ENCODE measurements at regions not wholly inside any gene's neighbourhood (a gene's known extent, or its start where the extent isn't known, plus 50 kb on each side); places are given as distances from the start of the nearest gene placed in this dataset.

DNA sequence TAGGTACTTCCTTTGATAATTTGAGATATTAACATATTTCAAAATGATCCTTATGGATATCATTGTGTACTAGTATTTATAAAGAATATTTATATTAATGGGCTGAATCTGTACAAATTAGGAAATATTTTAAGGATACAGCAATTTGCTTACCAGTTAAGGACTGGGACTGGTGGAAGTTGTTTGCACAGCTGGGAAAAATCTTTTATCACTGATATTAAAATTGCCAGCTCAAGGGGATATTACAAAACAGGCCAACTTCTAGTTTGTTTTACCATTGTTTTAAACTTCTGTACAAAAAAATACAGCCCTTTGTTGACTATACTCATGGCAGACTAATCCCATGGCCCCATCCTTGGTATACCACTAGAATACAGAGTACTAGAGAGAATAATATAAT, 133.2 kb upstream of the DDHD1 start:
- TF ChIP-seq TAF1 (IDR thresholded peaks at IDR 0.05; ENCODE audit: low read depth, low read length) (no peak), POU2F2 (IDR thresholded peaks at IDR 0.05; ENCODE audit: low read depth, low read length) (no peak), POLR2A (IDR thresholded peaks at IDR 0.05; ENCODE audit: low read depth, low read length) (no peak), POLR2AphosphoS5 (IDR thresholded peaks at IDR 0.05; ENCODE audit: low read depth, low read length) (no peak), PAX5 (IDR thresholded peaks at IDR 0.05; ENCODE audit: insufficient read depth, low read length, severe bottlenecking) (no peak), SPI1 (IDR thresholded peaks at IDR 0.05; ENCODE audit: low read depth, low read length) (no peak)
